Hematopoietic multipotent progenitor cell treated with erythropoietin and hydrocortisone succinate and interleukin-3 and kit ligand, for 6 days (in vitro differentiated cells): ENCODE measurements at regions not wholly inside any gene's neighbourhood (a gene's known extent, or its start where the extent isn't known, plus 50 kb on each side); places are given as distances from the start of the nearest gene placed in this dataset.
"Not testable (repeated sequence)": the region's sequence is repeated elsewhere in the genome, so short reads cannot be mapped to it uniquely, and the experiment has no call there.

ENCODE experiments used
- DNase-seq: peaks from one replicate; pipeline ENCODE4 v3.0.0-alpha.2; 2015

DNA sequence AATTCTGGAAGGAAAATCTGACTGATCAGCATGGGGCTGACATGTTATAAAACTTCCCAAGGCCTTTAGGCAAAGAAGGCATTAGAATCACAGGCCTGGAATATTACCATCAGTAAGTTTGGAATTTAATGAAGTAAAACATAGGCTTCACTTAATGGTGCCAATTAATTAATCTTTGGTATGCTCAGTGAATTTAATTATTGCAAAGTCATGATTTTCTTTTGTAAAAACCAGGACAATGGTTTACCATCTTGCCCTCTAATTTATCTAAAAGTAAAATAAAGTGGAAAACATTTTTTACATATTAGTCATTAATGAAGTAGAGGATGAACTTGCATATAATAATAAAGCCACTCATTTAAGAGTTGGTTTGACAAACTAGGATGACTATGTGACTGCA, 220.3 kb downstream of the SEC23IP start:
- DNase-seq, result no peak

DNA sequence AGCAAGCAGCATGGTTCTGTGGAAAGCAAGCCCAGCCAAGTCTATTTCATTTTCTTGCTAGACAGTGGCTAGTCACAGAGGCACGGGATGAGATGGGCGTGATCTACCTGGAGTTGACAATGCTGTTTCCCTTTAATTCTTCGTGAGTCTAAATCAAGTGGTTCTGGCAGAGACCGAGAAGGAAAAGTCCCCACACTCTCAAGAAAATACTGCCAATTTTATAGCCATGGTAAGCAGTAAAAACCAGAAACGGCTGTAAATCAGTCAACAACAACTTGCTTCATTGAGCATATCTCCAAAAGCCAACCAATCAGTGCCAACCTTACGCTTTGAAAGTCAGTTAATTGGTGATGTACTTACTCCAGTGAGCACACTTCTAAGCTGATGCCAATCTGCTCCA, 223.4 kb downstream of the SEC23IP start:
- DNase-seq, result no peak

DNA sequence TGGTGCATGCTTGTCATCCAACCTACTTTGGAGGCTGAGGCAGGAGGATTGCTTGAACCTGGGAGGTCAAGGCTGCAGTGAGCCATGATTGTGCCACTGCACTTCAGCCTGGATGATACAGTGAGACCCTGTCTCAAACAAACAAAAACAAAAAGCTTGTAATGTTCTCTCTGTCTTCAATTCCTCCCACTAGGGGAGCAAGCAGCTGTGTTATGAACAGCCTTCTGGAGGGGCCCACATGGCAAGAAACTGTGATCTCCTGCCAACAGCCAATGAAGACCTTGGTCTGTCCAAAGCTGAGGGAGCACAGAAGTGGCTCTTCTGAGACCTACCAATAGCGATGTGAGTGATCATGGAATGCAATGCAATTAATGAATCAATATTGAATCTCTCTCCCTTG, 229.2 kb downstream of the SEC23IP start:
- no peak for DNase-seq

DNA sequence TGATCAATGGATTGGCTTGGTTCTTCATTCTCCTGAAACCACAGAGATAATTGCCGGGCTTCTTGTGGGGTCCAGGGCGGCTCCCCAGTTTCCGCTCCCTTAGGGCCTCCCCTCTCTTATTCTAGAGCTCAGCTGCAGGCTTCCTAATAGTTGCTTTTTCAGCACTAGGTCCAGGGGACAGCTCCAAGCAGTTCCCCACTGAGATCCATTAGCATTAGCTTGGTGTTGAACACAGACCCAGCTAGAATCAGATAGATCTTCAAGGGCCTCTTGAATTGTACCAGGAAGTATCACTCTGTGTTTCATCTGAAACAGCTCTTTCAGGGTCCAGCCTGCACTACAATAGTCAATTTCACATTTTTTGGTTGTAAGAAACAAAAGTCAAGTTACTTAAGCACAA, 238.7 kb downstream of the SEC23IP start:
- peak; percentile 50 for DNase-seq

DNA sequence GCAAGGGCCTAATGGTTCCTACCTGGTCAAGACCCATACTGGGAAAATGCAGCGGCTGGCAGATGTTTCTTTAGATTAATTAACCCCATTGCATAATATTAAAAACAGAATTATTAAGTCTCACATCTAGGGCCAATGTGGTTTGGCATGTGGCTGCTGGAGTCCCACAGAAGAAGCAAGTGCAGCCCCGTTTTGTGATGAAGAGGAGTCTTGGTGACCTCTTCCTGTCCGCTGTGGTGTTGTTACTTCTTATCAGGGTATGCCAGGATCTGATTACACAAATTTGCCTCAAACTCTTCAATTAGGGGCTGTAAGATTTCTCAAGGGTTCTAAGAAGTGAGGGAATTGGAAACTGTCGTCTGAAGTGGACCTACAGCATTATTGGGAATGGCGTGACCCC, 240.3 kb downstream of the SEC23IP start:
- DNase-seq, result peak; percentile 72

DNA sequence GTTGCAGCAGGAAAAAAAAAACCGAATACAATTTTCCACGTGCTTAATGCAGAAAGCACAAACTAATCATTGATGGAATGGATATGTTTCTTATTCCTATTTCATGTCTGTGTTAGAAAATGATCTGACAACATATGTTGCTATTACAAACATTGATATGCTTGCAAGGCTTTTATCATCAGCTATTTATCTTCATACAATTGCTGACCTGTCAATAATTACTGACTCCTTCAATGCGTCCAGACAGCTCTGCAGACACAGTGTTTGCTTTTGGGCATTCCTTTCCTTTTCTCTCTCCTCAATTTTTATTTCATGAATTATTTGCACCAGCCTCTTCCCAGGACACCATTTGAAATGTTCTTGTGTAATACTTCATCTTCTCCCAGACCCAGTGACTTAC, 246.2 kb downstream of the SEC23IP start:
- DNase-seq, result no peak

DNA sequence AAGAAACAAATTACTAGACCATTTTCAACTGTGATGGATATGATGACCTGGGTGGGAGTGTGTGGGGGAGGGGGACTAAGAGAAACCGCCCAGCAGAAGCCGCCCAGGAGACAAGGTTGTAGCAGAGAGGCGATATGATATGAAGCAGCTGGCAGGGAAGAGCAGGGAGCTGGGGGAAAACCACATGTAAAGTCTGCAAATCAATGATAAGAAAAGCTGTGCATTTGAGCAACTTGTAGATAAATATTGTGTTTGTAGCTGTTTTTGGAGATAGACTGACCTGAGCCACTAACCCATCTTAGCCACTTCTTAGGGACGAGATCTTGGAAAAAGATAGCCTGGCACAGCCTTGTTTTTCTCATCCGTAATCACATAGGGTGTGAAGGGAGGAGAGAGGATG, 252.6 kb downstream of the SEC23IP start:
- DNase-seq, result peak; percentile 81

DNA sequence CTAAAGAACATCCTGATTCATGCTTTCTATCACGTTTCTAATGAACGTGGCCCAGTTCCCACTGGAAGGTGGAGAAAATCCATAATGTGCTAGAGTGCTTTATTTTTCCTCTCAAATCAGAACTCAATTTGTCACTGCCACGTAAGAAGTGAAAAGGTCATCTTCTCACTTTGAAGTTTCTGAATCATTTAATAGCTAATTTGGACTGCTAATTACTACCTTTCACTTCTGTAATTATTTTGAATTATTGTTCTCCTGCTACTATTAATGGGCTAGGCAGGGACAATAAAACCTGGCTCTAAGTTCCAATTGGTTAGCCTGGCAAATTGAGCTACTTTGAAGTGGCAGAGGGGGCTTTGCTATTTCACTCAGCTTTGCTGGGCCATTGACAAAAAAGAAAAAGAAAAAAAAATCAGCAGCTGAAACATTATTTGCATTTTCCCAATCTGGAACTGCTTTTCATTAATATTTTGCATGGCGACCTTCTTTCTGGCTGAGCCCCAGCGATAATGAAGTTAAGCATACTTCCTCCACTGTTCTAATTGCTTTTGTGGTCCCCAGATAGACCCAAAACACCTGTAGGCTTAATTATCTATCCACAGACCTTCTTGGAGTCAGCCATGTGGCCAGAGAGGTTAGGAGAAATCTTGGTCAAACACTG, 264.2 kb downstream of the SEC23IP start:
- DNase-seq, result no peak

DNA sequence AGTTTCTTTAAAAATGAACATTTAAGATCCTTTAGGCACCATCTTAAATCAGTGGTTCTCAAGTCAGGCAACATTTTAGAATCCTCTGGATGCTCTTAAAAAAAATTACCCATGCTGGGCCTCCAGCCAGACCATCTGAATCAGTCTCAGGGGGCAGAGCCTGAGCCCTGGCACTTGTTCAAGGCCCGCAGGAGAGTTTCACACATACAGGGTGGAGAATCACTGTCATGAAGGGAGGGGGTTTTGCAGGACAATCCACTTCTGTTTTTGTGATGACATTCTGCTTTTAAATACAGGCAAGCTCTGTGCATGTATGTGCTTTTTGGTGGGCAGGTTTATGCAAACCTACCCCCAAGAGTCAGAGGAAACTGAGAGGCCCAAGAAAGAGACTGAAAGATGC, 268.6 kb downstream of the SEC23IP start:
- no peak for DNase-seq

DNA sequence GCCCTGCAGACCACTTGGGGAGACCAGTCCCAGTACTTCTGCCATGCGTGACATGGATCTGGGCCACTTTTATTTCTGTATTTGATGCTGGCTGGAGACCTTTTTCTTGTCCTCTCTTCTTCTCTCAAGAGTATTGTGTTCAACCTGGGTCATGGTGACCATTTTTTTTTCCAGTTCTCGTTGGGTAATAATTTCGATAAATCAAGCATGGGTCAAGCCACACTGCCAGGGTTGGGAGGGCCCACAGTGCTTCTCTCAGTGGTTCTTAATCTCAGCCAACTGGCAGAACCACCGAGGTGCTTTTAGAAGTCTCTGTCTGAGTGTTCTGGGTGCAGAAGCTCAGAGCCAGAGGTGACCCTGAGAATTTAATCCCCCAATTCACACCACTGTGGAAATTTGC, 269.9 kb downstream of the SEC23IP start:
- DNase-seq, result no peak

DNA sequence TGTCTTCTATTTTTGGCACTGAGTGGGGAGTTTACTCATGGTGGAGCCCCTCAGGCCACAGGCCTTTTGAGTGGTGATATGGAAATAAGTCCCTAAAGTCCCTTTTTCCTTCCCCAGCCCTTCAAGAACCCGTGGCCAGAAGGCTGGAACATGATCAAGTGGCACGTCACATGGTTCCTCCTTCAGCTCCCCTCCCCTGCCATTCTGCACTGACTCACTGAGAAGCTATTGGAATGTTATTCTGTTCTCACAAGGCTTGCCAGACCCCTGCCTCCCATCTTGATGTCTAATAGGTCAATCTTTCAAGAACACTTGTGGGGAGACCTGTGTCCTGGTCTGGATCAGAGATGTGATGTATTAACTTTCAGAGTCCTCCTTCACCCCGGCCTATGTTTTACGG, 279.8 kb downstream of the SEC23IP start:
- DNase-seq, result no peak

DNA sequence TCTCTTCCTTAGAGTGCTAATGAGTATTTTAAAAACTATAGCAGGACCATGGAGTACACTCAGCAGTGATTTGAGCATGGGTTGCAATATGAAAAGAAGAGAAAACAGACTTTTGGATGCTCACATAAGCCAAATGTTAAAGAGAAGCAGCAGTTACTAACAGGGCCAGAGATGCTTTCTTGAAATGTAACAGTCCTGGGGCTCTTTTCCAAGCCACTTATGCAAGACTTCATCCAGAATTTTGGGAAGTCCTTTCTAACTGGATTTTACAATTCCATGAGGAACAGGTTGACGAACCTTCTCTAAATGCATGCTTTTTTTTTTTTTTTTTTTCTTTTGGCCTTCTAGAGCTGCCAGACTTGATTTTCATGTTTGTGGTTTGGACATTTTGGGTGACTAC, 282.0 kb downstream of the SEC23IP start:
- no peak for DNase-seq

DNA sequence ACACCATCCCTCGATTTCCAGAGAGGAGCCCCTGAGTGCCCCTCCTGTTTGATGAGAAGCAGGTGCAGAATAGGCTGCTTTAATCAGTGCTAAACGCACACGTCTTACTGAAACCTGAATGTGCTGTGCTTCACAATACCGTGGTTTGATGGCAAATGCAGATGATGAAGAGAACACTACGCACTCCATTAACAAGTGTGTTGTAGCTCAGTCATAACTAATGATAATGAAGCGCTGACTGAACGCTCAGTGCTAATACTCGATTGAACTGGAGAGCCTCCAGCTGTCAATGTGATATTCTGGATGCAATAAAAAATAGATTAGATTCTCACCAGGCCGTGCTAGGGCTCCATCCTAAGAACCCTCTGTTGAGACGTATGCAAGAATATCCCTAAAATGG, 279.7 kb upstream of the PLPP4 start:
- DNase-seq, result no peak

DNA sequence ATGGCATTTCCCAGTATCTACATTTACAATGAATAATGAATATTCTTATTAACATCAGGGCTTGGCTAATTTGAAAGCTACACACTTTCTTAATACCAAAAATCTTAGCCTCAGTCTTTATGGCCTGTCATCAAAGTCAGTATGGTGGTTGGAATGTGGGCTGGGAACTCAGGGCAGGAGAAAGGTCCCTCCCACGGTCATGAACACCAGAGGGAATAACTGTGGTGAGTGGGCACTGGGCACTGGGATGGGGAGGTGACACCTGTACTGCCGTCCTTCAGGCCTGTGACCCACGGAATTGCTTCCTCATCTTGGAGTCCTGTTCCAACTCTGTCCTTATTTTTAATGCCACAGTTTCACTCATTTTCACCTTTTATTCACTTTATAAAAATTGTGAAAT, 276.9 kb upstream of the PLPP4 start:
- no peak for DNase-seq

DNA sequence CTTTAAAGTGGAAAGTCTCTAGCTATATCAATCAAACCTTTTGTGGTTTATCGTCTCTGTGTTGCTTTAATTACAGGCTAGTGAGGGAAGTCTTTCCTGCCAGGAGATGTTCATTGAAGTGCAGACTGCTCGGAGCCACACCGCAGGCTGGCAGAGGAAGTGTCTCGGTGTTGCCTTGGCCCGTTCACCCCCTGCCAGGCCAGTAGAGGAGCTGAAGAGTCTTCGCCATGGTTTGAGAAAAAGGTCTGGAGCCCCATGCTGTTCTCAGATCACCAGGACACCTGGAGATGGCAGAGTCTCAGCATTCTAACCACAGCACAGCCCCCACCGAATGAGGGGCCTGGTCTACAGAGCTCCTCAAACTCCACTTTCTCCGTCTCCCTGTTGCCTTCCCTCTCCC, 275.9 kb upstream of the PLPP4 start:
- no peak for DNase-seq

DNA sequence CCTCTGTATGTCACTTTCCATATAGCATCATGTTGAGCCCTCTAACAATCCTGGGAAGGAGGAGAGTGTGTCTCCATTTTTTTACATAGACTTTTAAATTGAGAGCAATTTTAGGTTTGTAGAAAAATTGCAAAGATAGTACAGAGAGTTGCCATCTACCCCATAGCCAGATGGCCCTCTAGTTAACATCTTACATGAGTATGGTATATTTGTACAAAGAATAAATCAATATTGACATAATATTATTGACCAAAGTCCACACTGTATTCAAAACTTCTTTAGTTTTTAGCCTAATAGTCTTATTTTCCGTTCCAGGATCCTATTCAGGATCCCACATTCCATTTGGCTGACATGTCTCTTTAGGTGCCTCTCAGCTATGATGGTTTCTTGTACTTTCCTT, 274.6 kb upstream of the PLPP4 start:
- DNase-seq, result no peak

DNA sequence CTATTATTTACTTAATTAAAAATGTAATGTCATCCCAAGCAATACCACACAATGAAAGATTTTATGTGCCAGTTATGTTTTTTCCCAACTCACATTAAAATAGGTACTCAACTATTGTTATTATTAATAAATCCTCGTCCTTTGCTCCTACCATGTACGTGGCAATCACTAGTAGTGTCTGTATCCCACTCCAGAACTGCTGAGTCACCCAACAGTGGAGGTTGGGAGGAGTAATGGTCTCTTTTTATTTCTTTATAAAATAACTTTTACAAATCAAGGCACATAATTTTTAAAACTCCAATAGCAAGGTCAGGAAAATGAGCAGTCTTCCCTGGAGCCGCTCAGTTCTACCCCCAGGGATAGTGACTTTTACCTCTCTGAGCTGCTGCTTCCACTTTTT, 273.5 kb upstream of the PLPP4 start:
- DNase-seq, result no peak

DNA sequence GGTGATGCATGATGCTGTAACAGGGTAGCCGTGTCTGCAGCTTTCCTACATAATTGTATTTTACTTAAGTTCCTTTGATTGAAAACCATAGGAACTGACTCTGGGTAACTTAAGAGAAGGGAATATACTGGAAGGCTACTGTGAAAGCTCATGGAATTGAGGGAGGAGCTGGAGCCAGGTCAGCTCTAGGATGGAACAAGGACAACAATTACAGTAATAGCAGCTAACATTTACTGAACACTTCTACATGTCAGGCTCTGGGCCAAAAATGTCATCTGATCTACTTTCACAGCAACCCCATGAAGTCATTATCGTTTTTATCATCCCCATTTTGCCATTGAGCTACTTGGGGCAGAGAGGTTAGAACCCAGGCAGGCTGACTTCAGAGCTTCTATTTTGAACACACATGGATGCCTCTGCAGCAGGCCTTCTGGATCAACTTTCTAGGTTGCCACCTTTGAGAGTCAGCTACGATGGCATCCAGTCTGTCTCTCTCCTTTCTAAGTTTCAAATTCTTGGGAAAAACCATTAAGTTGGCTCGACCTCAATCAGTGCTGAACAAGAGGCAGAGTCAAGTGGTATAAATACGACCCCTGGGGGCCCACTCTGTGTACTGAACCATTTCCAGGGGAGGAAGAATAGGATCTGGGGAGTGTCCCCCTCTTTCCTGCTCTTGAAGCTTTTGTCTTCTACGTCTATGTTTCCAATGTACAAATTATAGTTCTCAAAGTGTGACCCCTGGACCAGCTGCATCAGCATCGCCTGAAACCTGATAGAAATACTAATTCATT, 272.3 kb upstream of the PLPP4 start:
- DNase-seq, result no peak

DNA sequence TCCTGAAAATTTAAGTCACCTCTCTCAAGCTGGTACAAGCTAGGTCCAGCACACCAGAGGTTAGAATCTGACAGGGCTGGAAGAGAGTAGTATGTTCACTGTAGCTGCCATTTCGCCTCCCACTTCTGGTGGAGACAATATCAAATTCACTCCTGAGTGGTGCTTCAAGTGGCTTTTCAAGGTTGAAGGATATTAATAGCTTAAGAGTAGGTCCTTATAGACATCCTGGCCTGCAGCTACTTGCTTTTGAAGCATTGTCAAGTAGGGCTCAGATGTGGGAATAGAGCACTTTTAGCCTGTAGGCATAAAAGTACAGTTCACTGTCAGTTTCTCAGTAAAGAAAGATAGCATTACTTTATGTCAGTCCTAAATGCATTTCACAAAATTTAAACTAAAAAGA, 270.5 kb upstream of the PLPP4 start:
- DNase-seq, result no peak

DNA sequence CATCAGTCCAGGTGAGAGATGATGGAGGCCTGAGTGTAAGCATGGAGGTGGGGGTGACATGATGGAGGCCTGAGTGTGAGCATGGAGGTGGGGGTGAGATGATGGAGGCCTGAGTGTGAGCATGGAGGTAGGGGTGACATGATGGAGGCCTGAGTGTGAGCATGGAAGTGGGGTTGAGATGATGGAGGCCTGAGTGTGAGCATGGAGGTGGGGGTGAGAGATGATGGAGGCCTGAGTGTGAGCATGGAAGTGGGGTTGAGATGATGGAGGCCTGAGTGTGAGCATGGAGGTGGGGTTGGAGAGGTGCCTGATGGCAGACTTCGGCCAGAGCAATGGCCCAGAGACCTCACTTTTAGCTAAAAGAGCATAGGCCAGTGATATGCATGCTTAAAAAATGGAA, 269.9 kb upstream of the PLPP4 start:
- not testable (repeated sequence) for DNase-seq

DNA sequence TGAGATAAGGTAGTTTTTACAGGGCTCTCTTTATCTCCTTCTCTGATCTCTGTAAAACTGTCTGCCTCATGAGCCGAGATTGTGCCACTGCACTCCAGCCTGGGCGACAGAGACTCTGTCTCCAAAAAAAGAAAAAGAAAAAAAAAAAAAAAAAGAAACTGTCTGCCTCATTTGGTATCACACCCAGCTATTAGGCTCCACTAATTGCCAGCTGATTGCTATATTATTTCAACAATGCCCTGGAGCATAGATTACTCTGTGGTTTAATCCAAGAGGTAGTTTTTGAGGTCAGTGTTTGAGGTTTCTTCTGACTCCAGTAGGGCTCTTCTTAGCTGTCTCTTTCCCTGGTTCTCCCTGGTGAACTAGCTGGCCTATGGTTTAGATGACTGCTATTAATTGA, 268.1 kb upstream of the PLPP4 start:
- no peak for DNase-seq

DNA sequence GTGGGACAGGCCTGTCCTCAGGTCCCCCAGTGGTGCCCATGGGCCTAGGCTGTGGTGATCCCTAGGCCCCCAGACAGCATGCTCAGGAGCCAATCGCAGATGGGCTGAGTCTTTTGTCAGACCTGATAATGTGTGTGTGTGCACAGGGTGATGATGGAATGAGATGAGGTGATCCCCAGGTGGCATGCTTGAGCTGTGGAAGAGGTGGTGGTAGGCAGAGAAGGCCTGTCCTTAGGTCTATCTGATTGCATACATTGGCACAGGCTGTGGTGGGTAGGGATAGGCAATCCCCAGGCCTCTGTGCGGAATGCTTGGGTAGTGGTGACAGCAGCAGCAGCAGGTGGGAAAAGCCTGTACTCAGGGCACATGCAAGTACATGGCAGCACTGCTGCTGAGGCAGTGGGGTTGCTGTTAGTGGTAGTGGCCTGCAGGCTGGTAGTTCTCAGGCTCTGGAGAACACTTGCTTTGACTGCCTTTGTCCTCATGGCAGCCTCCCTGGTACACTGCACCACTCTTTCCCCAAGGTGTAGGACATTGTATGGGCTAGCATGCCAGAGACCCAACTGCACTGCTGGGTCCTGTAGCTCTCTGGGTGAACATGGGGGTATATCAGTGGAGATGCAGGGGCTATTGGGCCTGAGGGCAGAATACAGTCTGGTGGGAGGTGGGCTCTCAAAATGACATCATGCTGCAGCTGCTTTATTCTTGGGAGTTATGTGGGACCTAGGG, 260.9 kb upstream of the PLPP4 start:
- no peak for DNase-seq

DNA sequence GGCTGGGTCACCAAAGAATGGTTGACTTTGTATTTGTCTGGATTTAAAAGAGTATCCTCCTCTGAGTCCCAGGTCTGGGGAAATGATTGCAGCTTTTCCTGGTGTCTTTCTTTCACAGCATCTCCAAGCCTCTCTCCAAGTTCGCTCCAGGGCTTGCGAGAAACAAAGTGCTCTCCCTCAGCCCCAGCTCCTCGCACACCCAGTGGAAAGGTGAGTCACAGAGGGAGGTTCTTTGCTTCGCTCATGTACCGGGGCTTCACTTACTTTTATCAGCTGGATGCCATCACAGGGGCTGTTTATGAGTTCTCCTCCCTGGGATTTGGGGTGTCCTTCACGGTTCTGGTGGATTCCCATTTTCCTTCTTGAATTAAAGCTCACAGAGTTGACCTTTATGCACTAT, 252.2 kb upstream of the PLPP4 start:
- no peak for DNase-seq

DNA sequence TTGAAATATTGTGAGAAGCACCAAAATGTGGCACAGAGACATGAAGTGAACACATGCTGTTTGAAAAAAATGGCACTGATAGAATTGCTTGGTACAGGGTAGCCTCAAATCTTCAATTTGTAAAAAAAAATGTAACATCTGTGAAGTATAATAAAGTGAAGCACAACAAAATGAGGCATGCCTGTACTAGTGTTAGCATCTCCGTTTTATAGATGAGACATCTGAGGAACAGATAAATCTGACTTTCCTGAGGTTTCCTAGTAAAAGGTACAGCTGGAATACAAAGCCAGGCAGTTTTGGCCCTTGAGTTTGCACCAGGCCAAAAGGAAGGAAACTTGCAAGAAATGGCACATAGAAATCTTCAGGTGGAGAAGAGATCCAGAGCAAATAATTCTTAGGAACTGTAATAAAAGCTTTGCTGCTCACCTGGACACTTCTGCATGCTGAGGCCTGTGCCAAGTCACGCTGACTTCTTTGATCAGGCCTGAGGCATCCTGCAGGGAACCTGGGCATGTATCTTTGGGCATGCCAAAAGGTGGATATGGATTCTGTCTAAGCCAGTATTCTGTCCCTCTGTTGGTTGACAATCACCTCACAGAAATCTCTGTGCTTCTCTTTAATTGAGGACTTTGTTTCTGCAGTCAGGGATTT, 251.5 kb upstream of the PLPP4 start:
- DNase-seq, result no peak
